ENCODE measurements at regions not wholly inside any gene's neighbourhood (a gene's known extent, or its start where the extent isn't known, plus 50 kb on each side); places are given as distances from the start of the nearest gene placed in this dataset.

- TF ChIP-seq CTCF (IDR thresholded peaks at IDR 0.05 in 2 of 3, conservative IDR thresholded peaks at IDR 0.05 in 1 of 3; ENCODE audit: control insufficient read depth in 2 of 3, extremely low read depth in 1 of 3, insufficient read depth in 1 of 3, low read depth in 3 of 3, low read length in 3 of 3) (no peak), RELA (IDR thresholded peaks at IDR 0.05; ENCODE audit: borderline replicate concordance, partially characterized antibody) (no peak), IRF4 (IDR thresholded peaks at IDR 0.05; ENCODE audit: low read depth, low read length) (no peak), SIN3A (IDR thresholded peaks at IDR 0.05; ENCODE audit: low read depth, low read length) (no peak), NFYB (IDR thresholded peaks at IDR 0.05; ENCODE audit: insufficient read depth, low read depth, low read length) (no peak)
Measured at GRCh38 chr2:217645896-217646295, 356.9 kb downstream of the TNS1 start.

All from GM12878 (cell line).